A549 (cell line): ENCODE measurements at regions not wholly inside any gene's neighbourhood (a gene's known extent, or its start where the extent isn't known, plus 50 kb on each side); places are given as distances from the start of the nearest gene placed in this dataset.

Experiments
- CBX2 ChIP-seq: fragments of 200-600 bp; sonication (generic); IDR thresholded peaks from 2 replicates; pipeline ENCODE4 v1.6.1; 2016; ENCODE audit warnings: low read depth, mild to moderate bottlenecking, borderline replicate concordance
- CBX8 ChIP-seq: fragments of 200-600 bp; sonication (generic); IDR thresholded peaks from 2 replicates; pipeline ENCODE4 v1.6.1; 2016
- CHD4 ChIP-seq: fragments of 200-600 bp; sonication (generic); IDR thresholded peaks from 2 replicates; pipeline ENCODE4 v1.6.1; 2016; ENCODE audit warnings: antibody characterized with exemption, mild to moderate bottlenecking, borderline replicate concordance
- JUN ChIP-seq, 2 experiments: fragments of >200 bp; sonication (Bioruptor Twin); formaldehyde crosslinking; IDR thresholded peaks; 2 replicates in 1 of 2; 3 replicates in 1 of 2; pipeline ENCODE4 v1.6.1; 2016 to 2017
- MAZ ChIP-seq: fragments of 150-350 bp; IDR thresholded peaks from 2 replicates; pipeline ENCODE4 v1.6.1; 2014; ENCODE audit warnings: antibody characterized with exemption, low read depth, low read length, borderline replicate concordance
- RFX5 ChIP-seq: fragments of 450-650 bp; IDR thresholded peaks from 2 replicates; pipeline ENCODE4 v1.7.1; 2014; ENCODE audit warnings: antibody characterized with exemption, mild to moderate bottlenecking, moderate library complexity
- ZSCAN20 ChIP-seq: fragments of 250-450 bp; sonication (Bioruptor Pico); IDR thresholded peaks from 2 replicates; pipeline ENCODE4 v1.8.0; 2022; ENCODE audit warnings: mild to moderate bottlenecking, moderate library complexity
- TF ChIP-seq, protein P1 (sequence below): fragments of >200 bp; sonication (Bioruptor Twin); formaldehyde crosslinking; IDR thresholded peaks from 3 replicates; pipeline ENCODE4 v1.5.1; 2016

DNA sequence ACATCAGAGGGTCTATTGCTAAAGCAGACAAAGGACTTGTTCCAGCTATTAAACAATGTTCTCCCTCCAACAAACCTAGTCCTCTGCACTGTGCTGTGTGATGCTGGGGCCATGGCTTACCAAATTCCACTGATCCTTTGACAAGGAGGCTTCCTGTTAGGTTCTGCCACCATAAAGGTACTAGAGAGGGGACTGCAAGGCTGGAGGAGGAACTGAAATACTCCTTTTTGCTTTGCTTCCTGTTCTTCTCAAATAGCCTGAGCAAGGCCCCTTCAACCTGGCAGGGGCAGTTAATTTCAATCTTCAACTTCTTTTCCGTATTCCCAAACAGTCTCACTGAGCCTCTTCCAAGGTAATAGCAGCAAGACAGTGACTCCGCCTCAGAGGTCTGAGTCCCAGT lies 286.4 kb upstream of the IRAK1BP1 start:
- TF ChIP-seq, protein P1, sequence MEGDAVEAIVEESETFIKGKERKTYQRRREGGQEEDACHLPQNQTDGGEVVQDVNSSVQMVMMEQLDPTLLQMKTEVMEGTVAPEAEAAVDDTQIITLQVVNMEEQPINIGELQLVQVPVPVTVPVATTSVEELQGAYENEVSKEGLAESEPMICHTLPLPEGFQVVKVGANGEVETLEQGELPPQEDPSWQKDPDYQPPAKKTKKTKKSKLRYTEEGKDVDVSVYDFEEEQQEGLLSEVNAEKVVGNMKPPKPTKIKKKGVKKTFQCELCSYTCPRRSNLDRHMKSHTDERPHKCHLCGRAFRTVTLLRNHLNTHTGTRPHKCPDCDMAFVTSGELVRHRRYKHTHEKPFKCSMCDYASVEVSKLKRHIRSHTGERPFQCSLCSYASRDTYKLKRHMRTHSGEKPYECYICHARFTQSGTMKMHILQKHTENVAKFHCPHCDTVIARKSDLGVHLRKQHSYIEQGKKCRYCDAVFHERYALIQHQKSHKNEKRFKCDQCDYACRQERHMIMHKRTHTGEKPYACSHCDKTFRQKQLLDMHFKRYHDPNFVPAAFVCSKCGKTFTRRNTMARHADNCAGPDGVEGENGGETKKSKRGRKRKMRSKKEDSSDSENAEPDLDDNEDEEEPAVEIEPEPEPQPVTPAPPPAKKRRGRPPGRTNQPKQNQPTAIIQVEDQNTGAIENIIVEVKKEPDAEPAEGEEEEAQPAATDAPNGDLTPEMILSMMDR: no peak
- no peak for TF ChIP-seq CHD4
- no peak for TF ChIP-seq CBX2
- TF ChIP-seq MAZ: no peak
- no peak for TF ChIP-seq RFX5
- TF ChIP-seq CBX8: no peak
- TF ChIP-seq JUN (IDR thresholded peaks at IDR 0.05): no peak
- no peak for TF ChIP-seq ZSCAN20 (CRISPR knock-in tag)
